NCI-H2171 (cell line): ENCODE measurements at regions not wholly inside any gene's neighbourhood (a gene's known extent, or its start where the extent isn't known, plus 50 kb on each side); places are given as distances from the start of the nearest gene placed in this dataset.

Experiments used
- DNase-seq: peaks from one replicate; lab custom pipeline; 2025; lab: John Stamatoyannopoulos, UW

DNA sequence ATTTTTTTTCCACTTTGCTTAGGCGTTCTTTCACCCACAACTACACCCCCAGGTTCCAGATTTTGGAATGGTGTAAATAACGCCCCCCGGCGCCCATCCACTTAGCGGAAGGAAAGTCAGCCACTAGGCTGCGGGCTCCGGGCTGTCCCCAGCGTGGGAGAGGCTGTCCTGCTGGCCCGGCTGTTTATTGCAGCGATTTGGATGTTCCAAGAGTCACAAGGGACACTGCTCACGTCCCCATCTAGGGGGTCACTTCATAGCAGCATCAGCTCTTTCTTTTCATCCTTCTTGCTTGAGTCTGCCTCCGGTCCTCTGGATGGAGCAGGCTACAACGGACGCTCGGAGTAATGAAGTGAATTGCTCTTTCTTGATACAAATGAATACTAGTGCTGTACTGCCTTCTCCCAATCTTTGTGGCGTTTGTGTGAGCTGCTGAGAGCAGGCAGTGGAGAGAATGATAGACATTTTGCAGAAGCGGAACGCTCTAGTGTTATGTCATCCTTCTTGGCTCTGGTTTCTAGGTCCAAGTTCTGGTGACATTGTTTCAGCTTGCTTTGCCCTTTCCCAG lies 50.7 kb upstream of the PAIP2B start:
- no peak for DNase-seq

DNA sequence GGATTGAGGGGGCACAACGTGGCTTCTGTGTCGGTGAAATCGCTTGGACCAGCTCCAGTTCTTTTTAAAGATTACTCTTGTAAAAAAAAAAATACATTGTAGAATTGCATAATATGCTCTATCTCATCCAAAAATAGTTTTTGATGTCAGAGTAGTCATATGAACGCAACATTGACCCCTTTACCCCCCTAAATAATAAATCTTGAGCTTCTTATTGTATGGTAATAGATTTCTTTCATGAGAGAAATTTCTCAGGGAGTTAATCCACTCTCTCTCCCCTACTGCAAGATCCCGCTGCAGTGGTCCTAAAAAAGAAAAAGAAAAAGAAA lies 50.2 kb upstream of the PAIP2B start:
- no peak for DNase-seq

DNA sequence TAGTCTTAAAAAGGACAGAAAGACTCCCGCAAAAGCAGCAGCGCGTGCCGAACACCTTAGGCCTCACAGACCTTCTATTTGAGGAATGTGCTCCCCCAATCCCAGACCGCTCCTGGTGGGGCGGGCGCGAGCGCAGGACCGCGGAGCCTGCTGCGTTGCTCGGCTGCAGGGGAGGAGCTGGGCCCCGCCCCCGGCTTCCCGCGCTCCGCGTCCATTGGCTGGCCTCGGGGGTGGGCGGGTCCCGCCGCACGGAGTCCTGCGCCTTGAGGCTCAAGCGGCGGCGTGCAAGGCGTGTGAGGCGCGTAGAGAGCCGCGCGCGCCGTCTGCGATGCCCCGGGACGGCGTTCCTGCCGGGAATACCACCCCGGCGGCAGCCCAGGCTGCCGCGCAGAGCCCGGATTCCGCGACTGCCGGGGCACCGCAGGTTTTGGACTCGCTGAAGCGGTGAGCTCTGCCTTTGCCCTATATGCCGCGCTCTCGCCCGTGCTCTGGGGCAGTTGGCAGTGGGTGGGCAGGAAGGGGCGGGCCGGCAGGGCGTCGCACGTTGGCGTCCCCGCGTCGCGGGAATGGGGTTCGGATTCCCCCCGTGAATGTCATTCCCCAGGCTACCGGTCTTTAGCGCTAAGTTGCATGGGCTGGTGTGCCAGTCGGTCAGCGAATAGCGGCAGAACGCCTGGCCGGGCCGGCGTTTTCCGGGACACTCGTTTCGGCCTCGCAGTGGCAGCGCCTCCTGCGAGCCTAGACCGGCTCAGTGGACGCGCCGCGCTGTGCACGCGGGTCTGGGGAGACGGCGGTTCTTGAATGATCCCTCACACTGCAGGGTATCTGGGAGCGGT lies 49.6 kb upstream of the PAIP2B start:
- peak; percentile 86 for DNase-seq
